Fibroblast of skin of left biceps (primary cell): ENCODE measurements at regions not wholly inside any gene's neighbourhood (a gene's known extent, or its start where the extent isn't known, plus 50 kb on each side); places are given as distances from the start of the nearest gene placed in this dataset.
"Not testable (repeated sequence)": the region's sequence is repeated elsewhere in the genome, so short reads cannot be mapped to it uniquely, and the experiment has no call there.

ENCODE experiments used
- DNase-seq, 2 experiments: peaks; one replicate each; pipeline ENCODE4 v3.0.0-alpha.2; 2013; ENCODE audit warnings: low read depth in 2 of 2

DNA sequence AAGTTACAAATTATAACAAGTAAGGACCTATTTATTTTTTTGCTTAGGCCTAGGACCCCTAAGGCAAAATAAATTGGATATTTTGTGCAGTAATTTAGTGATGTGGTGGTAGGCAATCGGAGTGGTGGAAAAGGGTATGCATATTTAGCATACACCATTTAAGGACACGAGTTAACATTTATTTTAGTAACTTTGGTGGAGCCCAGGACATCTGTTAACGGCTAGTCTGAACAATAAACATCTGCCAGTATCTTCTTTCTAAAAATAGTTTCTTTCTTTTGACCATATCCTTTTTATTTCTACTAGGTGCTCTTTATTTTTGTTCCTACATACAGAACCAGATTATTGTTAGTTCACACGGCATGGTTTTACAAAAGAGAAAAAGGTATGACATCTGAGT is 326.3 kb downstream of the CHL1 start:
- DNase-seq, result no peak

DNA sequence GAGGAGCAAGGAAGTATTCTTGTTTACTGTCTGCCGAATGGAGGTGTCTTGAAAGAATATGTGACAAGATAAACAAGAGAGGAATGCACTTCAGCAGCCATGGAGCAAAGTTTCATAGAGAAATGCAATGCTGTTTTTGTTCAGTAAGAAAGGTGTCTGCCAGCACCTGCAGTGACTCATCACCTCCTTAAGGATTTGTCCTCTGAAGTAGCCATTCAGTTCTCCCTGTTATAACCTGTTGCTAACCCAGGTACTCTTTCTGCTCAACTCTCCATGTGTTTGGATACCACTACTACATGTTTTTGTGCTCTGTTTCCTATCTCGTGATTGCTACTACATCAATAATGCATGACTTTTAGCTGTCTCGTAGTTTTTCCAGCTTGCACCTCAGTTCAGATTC is 328.9 kb downstream of the CHL1 start:
- no peak for DNase-seq

DNA sequence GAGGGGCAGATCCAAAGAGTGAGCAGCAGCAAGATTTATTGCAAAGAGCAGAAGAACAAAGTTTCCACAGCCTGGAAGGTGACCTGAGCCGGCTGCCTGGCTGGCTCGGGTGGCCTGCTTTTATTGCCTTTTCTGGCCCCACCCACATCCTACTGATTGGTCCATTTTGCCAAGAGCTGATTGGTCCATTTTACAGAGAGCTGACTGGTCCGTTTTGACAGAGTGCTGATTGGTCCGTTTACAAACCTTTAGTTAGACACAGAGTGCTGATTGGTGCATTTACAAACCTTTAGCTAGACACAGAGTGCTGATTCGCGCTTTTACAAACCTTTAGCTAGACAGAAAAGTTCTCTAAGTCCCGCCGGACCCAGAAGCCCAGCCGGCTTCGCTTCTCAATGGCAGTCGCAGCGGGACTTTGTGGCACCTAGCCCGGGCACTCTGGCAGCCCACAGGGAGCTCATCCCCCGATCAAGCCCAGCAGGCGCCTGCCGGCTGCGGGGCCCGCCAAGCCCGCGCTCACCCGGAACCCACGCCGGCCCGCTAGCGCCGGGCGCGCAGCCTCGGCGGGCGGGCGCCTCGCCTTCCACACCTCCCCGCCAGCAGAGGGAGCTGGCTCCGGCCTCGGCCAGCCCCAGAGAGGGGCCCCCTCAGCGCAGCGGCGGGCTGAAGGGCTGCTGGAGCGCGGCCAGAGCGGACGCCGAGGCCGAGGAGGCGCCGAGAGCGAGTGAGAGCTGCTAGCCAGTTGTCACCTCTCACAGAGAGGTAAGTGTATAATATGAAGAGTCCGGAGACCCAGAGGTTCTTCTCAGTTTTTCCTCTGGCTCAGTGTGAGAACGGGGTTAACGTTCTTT is 339.2 kb downstream of the CHL1 start:
- no peak for DNase-seq

DNA sequence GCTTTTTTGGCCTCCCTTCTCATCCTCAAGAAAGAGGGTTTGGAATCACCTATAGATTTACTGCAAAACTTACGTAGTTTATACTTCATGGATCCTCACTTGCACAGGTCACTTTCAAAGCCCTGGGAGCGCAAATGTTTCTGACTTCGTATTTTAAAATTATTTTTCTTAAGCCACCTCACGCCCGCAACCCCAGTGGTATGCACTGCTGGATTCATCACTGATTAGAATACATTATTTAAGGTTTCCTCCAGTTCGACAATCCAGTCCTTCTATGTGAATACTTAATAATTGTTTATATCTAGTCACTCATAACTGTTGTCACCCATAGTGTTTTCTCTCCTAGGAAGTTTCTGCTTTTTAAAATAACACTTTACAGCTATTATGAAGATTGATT is 339.9 kb downstream of the CHL1 start:
- DNase-seq, result no peak

DNA sequence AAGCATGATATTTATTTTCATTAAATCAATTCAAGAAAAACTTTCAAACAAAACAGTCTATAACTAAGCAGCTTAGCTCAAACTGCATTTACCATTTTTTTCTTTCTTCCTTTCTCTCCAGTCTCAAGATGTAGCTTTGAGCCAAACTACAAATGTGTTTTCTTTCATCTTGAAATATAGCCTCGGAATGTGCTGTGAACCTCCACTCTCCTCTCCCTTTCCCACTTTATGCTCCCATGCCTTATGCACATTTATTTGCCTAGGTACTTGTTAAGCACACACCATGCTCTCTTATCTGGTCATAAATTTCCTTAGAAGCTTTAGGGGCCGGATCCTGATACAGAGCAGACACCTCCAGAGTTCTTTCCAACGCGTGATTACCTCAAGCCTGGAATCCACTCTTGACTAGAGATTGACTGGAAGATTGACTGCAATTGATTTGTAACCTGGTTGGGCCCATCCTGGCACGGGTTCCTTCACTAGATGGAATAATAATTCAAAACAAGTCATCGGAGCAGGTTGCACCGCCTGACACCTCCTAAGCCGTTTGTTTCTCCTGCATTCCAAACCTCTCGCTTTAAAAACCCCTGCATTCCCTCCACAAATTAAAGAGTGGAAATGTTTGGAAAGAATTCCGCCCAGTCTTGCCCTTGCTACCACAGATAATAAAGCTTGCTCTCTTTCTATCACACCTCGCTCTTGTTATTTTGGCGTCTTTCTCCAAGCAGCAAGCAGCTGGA is 344.7 kb downstream of the CHL1 start:
- DNase-seq, result no peak

DNA sequence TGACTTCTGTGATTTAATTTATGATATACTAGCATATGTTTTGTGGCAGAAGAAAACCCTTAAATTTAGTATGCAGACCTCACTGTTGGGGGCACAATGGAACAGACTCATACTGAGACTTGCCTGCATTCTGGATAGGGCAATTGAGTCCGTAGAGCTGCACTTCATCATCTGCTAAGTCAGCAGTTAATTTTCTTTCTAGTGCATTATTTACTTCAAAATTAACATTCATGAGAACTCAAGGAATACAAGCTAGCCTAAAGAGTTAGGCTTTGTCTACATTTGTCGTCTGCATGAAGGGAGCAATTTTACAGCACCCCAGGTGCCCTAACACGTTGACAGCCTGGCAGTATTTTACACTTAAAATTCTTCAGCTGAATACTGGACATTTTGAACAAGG is 345.5 kb downstream of the CHL1 start:
- DNase-seq, result no peak

DNA sequence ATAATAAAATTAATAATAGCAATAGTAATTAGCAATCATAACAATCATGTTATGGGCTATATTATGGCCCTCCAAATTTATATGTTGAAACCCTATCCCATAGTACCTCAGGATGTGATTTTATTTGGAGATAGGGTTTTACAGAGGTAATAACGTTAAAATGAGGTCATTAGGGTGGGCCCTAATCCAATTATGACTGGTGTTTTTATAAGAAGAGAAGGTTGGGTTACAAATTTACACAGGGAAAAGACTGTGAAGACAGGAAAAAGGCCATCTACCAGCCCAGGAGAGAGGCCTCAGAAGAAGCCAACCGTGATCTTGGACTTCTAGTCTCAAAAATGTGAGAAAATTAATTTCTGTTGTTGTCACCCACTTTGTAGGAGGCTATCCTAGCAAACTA is 353.1 kb downstream of the CHL1 start:
- no peak for DNase-seq

DNA sequence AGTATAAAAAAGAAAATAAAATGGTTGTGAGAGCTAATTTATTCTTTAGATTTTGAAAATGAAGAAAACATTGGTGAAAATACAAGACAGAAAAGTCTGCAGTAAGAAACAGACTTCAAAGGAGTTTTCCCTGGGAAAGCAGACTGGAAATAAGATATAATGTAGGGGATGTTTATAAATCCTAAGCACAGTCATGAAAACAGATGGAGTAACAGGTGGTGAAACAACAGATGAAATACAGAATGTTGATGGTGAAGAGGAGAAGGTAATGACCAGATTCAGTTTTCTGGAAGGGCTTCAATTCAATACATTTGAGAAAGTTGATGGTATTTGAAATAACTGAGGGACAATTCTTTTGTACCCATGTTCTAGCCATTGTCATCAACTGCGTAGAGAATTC is 353.9 kb downstream of the CHL1 start:
- DNase-seq, result no peak

DNA sequence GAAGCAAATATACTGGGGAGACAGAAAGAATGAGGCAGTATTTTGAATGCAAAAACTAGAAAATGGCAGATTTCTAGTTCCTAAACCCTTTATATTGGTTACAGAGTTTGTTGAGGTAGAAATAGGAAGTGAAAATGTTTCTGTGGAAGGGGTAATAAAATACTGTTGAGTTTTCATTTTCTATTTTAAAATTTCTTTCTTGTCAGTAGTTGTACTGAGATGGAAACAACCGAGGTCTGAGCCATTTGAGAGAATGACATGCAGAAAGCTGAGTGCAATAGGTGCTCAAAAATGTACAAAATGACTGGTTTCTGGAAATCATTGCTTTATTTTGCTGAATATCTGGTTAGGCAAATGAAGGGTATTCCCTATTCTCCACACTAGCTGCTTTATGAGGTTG is 361.4 kb downstream of the CHL1 start:
- DNase-seq, result no peak

DNA sequence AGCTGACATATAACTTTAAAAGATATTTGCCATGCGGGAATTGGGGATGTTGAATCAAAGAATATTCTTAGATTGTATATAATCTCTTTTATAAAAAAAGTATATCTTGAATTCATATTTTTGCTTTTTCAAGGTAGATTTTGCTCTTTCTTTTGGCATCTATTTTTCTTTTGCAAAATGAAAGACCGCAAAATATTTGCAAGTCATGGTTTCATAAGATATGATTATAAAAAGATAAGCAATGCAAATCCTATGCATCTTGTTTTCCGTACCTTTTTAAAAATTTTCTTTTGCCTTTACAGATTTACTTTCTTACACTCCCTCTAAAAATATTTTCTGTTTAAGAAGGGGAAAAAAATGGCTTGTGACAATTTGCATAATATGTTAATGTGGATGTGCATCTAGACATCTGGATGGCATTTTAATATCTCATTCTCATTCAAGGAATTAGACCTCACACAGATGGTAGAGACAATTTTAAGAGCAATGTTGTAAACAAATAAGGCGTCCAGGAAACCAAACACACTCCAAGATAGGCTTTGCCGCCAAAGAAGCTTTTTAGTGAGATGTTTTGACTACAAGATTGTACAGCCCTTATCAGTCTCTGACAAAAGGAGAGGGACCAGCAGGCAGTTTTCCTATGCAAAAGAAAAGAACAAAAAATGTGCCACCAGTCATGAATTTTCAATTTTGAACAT is 371.1 kb downstream of the CHL1 start:
- no peak for DNase-seq

DNA sequence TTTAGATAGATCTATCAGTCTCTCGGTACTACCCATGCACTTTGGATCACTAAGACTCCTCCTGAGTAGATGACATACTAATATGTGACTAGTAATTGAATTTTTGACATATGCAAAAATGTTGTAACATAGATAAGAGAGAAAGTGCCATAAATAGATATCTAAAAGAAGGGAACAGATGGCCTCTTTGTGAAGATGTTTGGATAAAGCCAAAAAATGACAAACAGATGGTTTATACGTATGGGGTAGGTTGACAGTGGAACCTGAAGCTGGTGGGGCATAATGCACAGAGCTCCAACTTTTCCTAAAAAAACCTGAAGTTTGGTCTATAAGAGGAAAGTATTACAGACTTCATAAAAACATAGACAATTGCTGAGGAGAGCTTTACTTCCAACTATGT is 383.0 kb downstream of the CHL1 start:
- DNase-seq, result not testable (repeated sequence)

DNA sequence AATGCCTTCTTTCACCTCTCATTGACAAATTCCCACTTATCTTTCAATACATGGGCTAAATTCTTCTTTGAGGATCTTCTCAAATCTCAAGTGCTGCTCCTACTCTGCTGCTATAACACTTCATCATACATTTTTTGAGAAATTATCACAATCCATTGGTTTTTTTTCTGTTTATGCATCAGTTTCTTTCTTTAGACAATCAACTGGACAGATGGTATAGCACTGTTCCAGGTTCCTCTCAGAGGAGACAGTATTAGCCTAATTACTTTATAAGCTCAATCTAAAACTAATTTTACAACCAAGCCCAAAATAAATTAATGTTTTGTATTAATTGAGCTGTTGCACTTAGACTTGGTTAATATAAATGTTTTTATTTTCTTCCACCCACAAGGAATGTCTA is 392.5 kb downstream of the CHL1 start:
- DNase-seq, result not testable (repeated sequence)

DNA sequence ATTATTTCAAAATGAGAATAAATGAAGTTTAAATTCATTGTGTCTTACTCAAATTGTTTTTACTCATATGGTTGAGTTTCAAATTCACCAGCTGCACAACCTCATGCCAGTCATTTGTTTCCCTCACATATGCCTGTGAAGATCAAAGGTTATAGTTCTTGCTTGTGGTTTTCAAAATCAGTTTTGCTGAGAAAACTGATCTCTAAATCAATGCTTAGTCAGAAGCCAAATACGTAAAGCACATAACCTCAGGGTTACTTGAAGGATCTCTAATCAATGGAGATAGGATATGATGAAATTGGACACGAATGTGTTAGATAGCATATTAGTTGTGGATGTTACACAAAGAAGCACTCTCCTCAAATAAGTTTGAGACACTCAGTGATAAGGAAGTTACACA is 400.7 kb downstream of the CHL1 start:
- not testable (repeated sequence) for DNase-seq

DNA sequence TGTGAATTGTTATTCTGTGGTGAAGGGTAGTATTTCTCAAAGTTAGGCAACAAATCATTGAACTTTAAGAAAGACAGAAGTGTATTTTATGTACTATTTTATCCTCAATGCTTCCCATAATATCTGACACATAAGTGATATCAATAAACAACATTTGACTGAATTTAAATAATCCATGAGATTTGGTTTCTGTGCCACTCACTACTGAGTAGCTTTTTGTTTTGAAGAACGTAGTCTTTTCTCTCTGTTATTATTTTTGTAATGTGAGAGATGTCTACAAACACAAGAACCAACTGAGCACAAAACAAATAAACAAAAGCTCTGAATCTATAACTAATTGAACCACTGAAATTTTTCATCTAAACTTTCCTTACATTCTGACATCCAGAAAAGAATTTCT is 401.2 kb downstream of the CHL1 start:
- not testable (repeated sequence) for DNase-seq

DNA sequence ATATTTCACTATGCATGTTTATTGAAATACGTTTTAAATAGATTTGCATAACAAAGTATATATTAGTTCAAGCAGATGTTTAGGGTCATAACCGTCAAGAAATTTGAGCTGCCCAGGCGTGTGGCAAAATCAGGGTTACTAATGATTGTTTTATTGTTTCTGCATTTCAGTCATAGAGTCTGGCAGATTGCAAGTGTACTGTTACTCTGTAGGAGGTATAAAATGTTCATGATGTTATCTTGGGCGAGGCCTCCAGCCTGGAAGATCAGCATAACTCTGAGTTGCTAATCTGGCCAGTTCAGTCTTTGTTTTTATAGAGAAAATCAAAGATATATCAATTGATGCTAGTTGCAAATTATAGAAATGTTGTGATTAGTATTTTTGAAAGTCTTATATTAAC is 410.9 kb downstream of the CHL1 start:
- DNase-seq, result not testable (repeated sequence)

DNA sequence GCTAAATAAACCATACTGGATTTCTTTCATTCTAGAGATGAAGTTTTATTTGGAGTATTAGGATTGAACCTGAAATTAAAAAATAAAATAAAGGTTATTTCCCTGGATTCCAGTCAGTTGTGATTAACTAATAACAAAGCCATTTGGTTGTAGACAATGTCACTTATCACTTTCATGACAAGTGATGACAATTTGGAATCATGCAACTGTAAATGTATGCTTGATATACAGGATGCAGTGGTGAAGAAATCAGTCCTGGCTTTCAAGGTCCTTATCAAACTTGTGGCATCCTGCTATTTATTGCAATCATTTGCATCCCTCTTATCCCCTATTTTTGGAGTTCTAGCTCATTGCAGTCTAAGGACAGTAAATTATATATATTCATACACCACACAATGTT is 425.2 kb downstream of the CHL1 start:
- no peak for DNase-seq

DNA sequence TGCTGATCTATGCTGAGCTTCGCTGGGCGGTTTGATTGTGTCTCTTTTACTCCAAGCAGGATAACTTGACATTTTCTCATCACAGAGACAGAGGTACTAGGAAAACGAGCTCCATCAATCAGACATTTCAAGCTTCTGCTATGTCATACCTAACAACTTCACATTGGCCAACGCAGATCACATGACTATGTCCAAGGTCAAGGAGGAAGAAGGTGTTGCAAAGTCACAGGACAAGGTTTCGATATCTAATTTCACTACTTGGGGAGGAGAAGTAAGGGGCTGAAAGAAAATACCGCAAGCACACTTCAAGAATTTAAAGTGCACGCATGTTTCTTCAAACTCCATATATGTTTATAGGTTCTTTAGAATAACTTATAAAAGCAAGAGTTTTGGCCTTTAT is 425.8 kb downstream of the CHL1 start:
- no peak for DNase-seq

DNA sequence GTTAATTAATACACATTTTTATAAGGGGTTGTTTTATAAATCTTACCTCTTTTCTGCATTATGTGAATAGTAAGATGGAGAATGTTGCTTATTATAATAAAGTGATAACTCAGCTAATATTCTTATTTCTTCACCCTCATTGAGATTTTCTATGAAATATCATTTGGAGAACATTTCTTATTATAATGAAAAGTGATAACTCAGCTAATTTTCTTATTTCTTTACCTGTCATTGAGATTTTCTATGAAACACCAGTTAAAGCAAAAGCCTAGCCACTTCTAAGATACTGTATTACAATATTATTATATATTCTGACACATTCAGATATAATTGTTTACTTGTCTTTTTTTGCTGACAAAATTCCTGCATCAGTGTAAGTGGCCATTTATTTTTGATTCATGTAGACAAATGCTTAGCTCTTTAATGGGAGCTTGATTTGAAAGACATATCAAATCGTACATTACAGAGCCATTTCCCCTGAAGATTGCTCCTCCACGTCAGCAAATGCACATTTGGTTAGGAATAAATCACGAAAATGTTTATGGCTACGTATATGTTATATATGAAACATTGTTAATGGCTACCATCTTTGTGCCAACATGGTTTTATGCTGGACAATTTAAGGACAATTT is 427.5 kb downstream of the CHL1 start:
- DNase-seq, result no peak

DNA sequence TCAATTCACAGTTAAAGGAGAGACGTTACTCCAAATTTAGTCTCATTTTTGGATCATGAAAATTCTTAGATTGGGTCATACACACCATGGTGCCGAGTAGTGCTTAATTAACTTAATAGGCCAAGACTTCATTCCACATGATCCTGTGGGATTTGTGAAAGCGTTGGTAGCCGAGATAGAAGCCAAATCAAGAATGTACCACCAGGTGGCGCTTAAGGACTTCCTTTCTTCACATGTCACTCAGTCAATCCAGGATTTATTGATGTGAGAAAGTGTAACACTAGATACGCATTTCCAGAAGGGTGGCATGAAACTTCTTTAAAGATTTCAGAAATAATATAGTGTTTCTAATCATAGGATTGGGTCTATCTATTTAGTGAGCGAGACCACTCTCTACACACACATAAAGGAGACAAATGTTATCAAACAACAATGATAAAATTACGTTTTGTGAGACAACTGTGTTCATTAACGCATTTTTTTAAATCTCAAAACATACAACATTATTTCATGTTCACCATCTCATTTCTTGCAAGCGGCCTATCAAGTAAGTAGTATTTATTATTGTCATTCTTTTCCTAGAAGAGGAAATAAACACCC is 436.1 kb downstream of the CHL1 start:
- DNase-seq, result peak; percentile 11 to 14

DNA sequence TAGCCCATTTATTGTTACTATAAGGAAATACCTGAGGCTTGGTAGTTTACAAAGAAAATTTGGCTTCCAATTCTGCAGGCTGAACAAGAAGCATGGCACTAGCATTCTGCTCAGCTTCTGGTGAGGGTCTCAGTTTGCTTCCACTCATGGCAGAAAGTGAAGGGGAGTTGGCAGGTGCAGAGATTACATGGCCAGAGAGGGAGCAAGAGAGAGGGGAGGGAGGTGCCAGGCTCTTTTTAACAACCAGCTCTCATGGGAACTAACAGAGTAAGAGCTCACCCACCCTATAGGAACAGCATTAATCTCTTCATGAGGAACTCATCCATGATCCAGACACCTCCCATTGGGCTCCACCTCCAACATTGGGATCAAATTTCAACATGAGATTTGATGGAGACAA is 437.9 kb downstream of the CHL1 start:
- no peak for DNase-seq

DNA sequence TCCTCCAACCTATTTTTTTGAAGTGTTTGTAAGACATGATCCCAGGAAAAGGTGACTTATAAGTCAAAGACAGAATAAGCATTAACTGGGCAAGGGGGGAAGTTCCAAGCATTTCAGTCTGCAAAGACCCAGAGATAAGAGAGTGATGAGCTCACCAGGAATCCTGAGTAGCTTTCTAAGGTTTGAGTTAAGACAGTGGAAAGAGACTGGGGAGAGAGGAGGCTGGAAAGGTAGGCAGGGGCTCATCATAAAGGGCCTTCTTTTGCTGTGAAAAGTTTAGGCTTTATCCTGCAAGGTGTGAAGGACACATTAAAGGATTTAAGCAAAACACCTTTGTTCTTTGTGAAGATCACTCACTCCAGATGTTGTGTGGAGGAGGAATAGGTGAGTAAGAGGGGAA is 438.8 kb downstream of the CHL1 start:
- no peak for DNase-seq

DNA sequence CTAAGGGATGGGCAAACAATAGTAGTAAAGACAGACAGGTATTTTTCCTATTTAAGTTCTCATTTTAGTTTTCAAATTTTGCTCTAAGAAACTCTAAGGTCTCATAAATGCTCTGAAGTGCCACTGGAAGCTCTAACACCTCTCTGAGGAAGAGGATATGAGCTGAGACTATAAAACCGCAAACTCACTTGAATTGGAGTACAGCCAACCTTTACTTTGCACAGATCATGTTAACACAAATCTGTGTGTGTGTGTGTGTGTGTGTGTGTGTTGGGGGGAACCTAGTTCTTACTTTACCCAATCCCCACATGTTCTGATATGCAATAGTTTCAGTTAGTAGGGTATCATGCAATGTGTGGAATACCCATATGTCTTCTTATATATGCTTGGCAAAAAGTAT is 446.8 kb downstream of the CHL1 start:
- no peak for DNase-seq
